ENCODE measurements at regions not wholly inside any gene's neighbourhood (a gene's known extent, or its start where the extent isn't known, plus 50 kb on each side); places are given as distances from the start of the nearest gene placed in this dataset.

DNA sequence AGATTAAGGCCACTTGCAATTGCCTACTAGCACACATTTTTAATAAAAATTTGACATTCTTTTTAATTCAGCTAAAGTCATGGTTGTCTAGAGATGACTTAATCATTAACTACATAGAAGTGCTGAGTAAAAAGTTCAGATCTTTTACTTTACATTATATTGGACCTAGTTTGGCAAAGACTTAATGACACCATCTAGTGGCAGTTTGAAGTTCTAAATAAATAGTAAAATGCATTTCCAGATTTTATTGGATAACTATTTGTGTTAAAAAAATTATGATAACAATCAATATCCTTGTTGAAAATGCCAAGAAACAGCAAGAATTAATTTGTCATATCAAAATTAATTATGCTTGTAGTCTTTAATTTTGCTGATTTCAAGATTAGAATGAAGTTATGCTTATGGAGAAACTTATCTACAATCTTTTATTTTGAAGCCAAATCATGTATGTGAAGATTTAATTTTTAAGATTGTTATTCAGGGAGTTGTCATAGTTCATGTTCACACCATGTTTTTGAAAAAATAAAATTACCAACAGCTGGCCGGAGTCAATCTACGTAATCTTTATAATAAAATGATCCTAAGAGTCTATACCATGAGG lies 69.6 kb upstream of the PJA2 start:
- H3K4me3 ChIP-seq (ENCODE audit: low read length): no peak overlapping the region
- TF ChIP-seq, protein P1, sequence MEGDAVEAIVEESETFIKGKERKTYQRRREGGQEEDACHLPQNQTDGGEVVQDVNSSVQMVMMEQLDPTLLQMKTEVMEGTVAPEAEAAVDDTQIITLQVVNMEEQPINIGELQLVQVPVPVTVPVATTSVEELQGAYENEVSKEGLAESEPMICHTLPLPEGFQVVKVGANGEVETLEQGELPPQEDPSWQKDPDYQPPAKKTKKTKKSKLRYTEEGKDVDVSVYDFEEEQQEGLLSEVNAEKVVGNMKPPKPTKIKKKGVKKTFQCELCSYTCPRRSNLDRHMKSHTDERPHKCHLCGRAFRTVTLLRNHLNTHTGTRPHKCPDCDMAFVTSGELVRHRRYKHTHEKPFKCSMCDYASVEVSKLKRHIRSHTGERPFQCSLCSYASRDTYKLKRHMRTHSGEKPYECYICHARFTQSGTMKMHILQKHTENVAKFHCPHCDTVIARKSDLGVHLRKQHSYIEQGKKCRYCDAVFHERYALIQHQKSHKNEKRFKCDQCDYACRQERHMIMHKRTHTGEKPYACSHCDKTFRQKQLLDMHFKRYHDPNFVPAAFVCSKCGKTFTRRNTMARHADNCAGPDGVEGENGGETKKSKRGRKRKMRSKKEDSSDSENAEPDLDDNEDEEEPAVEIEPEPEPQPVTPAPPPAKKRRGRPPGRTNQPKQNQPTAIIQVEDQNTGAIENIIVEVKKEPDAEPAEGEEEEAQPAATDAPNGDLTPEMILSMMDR (IDR thresholded peaks at IDR 0.05; ENCODE audit: low read depth, low read length, poor library complexity, severe bottlenecking): peak; percentile 50
- no peak for TF ChIP-seq EZH2phosphoT487 (IDR thresholded peaks at IDR 0.05; ENCODE audit: borderline replicate concordance, low read length)
- H3F3A ChIP-seq (ENCODE audit: control insufficient read depth, insufficient read depth): no peaks in the 10 kb centered on the region
- H3K4me2 ChIP-seq (ENCODE audit: low read length): no peak overlapping the region
- no peaks in the 10 kb centered on the region for H3K36me3 ChIP-seq (ENCODE audit: control insufficient read depth, low read length)
- no peaks in the 10 kb centered on the region for H3K9me3 ChIP-seq (ENCODE audit: control insufficient read depth, insufficient read depth, low read length)
- no peak overlapping the region for H3K27ac ChIP-seq (ENCODE audit: low read depth, low read length)
- H3K79me2 ChIP-seq (ENCODE audit: control insufficient read depth, low read length): no peaks in the 10 kb centered on the region
- H3K9me2 ChIP-seq (replicated peaks; ENCODE audit: control insufficient read depth, low read length): no peaks in the 10 kb centered on the region
- no peaks in the 10 kb centered on the region for H4K20me1 ChIP-seq (ENCODE audit: control insufficient read depth, insufficient read depth, low read depth, low read length)
- no peaks in the 10 kb centered on the region for H3K4me1 ChIP-seq (ENCODE audit: control insufficient read depth, low read length)
- no peaks in the 10 kb centered on the region for H3K27me3 ChIP-seq (ENCODE audit: control insufficient read depth, low read length)

GRCh38 chr5:109478830-109479229 lies 69.1 kb upstream of the PJA2 start:
- H3K79me2 ChIP-seq (ENCODE audit: control insufficient read depth, low read length): no peaks in the 10 kb centered on the region
- H3K9me2 ChIP-seq (replicated peaks; ENCODE audit: control insufficient read depth, low read length): no peaks in the 10 kb centered on the region
- H3K27me3 ChIP-seq (ENCODE audit: control insufficient read depth, low read length): no peaks in the 10 kb centered on the region
- no peak overlapping the region for H3K27ac ChIP-seq (ENCODE audit: low read depth, low read length)
- H3K4me3 ChIP-seq (ENCODE audit: low read length): no peak overlapping the region
- H3K4me2 ChIP-seq (ENCODE audit: low read length): no peak overlapping the region
- no peaks in the 10 kb centered on the region for H3K9me3 ChIP-seq (ENCODE audit: control insufficient read depth, insufficient read depth, low read length)
- TF ChIP-seq EZH2phosphoT487 (IDR thresholded peaks at IDR 0.05; ENCODE audit: borderline replicate concordance, low read length): no peak
- TF ChIP-seq, protein P1 (IDR thresholded peaks at IDR 0.05; ENCODE audit: low read depth, low read length, poor library complexity, severe bottlenecking): no peak
- no peaks in the 10 kb centered on the region for H3K36me3 ChIP-seq (ENCODE audit: control insufficient read depth, low read length)
- no peaks in the 10 kb centered on the region for H3F3A ChIP-seq (ENCODE audit: control insufficient read depth, insufficient read depth)
- no peaks in the 10 kb centered on the region for H3K4me1 ChIP-seq (ENCODE audit: control insufficient read depth, low read length)
- H4K20me1 ChIP-seq (ENCODE audit: control insufficient read depth, insufficient read depth, low read depth, low read length): no peaks in the 10 kb centered on the region

- no peaks in the 10 kb centered on the region for H3K79me2 ChIP-seq (ENCODE audit: control insufficient read depth, low read length)
- no peaks in the 10 kb centered on the region for H4K20me1 ChIP-seq (ENCODE audit: control insufficient read depth, insufficient read depth, low read depth, low read length)
- no peaks in the 10 kb centered on the region for H3K9me2 ChIP-seq (replicated peaks; ENCODE audit: control insufficient read depth, low read length)
- no peak overlapping the region for H3K4me3 ChIP-seq (ENCODE audit: low read length)
- no peaks in the 10 kb centered on the region for H3K4me1 ChIP-seq (ENCODE audit: control insufficient read depth, low read length)
- no peaks in the 10 kb centered on the region for H3K36me3 ChIP-seq (ENCODE audit: control insufficient read depth, low read length)
- no peak overlapping the region for H3K4me2 ChIP-seq (ENCODE audit: low read length)
- no peaks in the 10 kb centered on the region for H3K9me3 ChIP-seq (ENCODE audit: control insufficient read depth, insufficient read depth, low read length)
- H3K27me3 ChIP-seq (ENCODE audit: control insufficient read depth, low read length): no peaks in the 10 kb centered on the region
- TF ChIP-seq, protein P1 (IDR thresholded peaks at IDR 0.05; ENCODE audit: low read depth, low read length, poor library complexity, severe bottlenecking): no peak
- TF ChIP-seq EZH2phosphoT487 (IDR thresholded peaks at IDR 0.05; ENCODE audit: borderline replicate concordance, low read length): no peak
- no peak overlapping the region for H3K27ac ChIP-seq (ENCODE audit: low read depth, low read length)
- H3F3A ChIP-seq (ENCODE audit: control insufficient read depth, insufficient read depth): no peaks in the 10 kb centered on the region
Measured at GRCh38 chr5:109476292-109476691, 66.5 kb upstream of the PJA2 start.

Data from DOHH2 (cell line).